ENCODE measurements at regions not wholly inside any gene's neighbourhood (a gene's known extent, or its start where the extent isn't known, plus 50 kb on each side); places are given as distances from the start of the nearest gene placed in this dataset.
A peak's percentile ranks its signal among the peaks of the same experiment; 100 is the strongest.

DNA sequence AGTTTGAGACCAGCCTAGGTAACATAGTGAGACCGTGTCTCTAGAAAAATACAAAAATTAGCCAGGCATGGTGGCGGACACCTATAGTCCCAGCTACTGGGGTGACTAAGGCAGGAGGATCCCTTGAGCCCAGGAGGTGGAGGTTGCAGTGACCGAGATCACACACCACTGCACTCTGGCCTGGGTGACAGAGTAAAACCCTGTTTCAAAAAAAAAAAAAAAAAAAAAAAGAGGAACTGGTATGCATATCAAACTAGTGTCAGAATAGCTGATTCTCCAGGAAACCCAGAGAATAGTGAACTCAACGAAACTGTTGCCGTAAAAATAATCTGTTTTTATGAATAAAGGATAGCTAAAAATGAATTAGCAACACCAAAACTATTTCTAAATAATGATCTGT, 126.6 kb upstream of the BASP1 start (continued):
- TF ChIP-seq ZBTB40 (IDR thresholded peaks at IDR 0.05) (peak; percentile 67; the same call in 1 of the 2 replicates), ZBTB40 (CRISPR knock-in tag; IDR thresholded peaks at IDR 0.05) (no peak), ZNF384 (IDR thresholded peaks at IDR 0.05; ENCODE audit: low read depth, low read length) (peak; percentile 69; the same call in 1 of the 2 replicates)
